ENCODE measurements at regions not wholly inside any gene's neighbourhood (a gene's known extent, or its start where the extent isn't known, plus 50 kb on each side); places are given as distances from the start of the nearest gene placed in this dataset.

DNA sequence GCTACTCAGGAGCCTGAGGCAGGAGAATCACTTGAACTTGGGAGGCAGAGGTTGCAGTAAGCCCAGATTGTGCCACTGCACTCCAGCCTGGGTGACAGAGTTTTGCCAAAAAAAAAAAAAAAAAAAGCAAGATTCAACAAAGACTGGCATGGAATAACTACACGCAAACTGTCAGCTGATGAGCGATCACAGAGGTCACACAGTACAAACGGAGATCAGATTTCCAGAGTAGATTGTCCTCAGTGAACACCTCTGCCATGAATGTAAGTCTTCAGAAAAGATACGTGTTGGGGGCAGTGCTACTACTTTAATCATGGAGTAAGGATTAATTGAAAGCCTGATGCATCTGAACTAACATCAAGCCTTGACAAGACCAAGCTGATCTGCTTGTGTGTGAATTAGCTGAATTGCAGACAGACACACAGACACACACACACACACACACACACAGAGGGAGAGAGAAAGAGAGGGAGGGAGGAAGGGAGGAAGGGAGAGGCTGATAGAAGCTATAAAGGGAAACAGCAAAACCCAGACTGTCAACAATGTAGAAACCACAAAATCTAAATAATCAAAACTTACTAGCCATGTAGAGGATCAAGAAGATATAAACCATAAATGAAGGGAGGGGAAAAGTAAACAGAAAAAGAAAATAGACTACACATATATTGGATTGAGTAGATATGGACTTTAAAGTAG lies 222.9 kb upstream of the ZNF462 start:
- Histone ChIP-seq H3K9me2 (replicated peaks; ENCODE audit: low read length) (no peaks in the 10 kb centered on the region), H3K9ac (ENCODE audit: low read length) (no peak overlapping the region), H3K36me3 (ENCODE audit: low read depth, low read length) (no peaks in the 10 kb centered on the region), H2AFZ (ENCODE audit: low read length) (no peak overlapping the region), H3K4me2 (ENCODE audit: low read length) (no peak overlapping the region), H3K27me3 (ENCODE audit: low read length) (no peaks in the 10 kb centered on the region), H4K20me1 (ENCODE audit: low read length) (no peaks in the 10 kb centered on the region), H3K79me2 (ENCODE audit: low read length) (no peaks in the 10 kb centered on the region), H3K4me3 (ENCODE audit: low read length) (no peak overlapping the region), H3K4me1 (ENCODE audit: insufficient read depth, low read length) (peaks cover 13% of the 10 kb centered on the region), H3K9me3 (ENCODE audit: low read length) (no peaks in the 10 kb centered on the region), H3K27ac (ENCODE audit: low read length) (no peak overlapping the region), H3F3A (ENCODE audit: low read length, unreplicated experiment) (no peaks in the 10 kb centered on the region)
- TF ChIP-seq, protein P1, sequence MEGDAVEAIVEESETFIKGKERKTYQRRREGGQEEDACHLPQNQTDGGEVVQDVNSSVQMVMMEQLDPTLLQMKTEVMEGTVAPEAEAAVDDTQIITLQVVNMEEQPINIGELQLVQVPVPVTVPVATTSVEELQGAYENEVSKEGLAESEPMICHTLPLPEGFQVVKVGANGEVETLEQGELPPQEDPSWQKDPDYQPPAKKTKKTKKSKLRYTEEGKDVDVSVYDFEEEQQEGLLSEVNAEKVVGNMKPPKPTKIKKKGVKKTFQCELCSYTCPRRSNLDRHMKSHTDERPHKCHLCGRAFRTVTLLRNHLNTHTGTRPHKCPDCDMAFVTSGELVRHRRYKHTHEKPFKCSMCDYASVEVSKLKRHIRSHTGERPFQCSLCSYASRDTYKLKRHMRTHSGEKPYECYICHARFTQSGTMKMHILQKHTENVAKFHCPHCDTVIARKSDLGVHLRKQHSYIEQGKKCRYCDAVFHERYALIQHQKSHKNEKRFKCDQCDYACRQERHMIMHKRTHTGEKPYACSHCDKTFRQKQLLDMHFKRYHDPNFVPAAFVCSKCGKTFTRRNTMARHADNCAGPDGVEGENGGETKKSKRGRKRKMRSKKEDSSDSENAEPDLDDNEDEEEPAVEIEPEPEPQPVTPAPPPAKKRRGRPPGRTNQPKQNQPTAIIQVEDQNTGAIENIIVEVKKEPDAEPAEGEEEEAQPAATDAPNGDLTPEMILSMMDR (conservative IDR thresholded peaks at IDR 0.05; ENCODE audit: low read depth, low read length), result no peak
- no TSS peak for BruUV-seq (replicated peaks)
- DNase-seq (no peak), ATAC-seq (peak; percentile 33; the same call in 1 of the 2 replicates)
- ChIA-PET POLR2A (ENCODE audit: unreplicated experiment) (no interaction called here), CTCF (no interaction called here)
- intact Hi-C loops (cut with micrococcal nuclease), result loop anchor here (10.0 kb wide), 1 partner anchor 215 kb away; no protein-coding TSS in a partner anchor

DNA sequence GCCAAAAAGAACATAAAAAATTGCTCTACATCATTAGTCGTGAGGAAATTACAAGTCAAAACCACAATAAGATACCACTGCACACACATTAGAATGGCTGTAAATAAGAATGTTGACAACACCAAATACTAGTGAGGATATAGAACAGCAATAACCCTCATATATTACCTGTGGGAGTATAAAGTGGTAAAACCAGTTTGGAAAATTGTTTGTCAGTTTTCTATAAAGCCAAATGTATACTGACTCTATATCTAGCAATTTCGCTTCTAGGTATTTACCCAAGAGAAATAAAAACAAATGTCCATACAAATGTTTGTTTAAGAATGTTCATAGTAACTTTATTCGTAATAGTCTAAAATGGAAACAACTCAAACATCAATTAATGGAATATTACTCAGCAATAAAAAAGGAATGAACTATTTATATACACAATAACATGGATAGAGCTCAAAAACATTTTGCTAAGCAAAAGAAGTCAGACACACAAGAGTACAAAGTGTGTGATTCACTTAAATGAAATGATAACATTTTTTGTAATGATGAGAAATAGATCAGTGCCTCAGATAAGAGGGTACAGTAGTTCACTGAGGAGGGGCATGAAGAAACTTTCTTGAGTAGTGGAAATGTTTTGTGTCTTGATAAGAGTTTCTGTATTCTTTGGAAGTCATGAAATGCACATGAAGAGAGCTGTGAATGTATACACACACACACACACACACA lies 219.6 kb upstream of the ZNF462 start:
- DNase-seq (peak; percentile 69), ATAC-seq (peak; percentile 45; the same call in 1 of the 2 replicates)
- Histone ChIP-seq H3K27ac (ENCODE audit: low read length) (peak overlapping the region; percentile 46), H3K79me2 (ENCODE audit: low read length) (no peaks in the 10 kb centered on the region), H3K36me3 (ENCODE audit: low read depth, low read length) (no peaks in the 10 kb centered on the region), H3K9me2 (replicated peaks; ENCODE audit: low read length) (no peaks in the 10 kb centered on the region), H2AFZ (ENCODE audit: low read length) (no peak overlapping the region), H3K4me3 (ENCODE audit: low read length) (no peak overlapping the region), H3K4me1 (ENCODE audit: insufficient read depth, low read length) (peaks cover 13% of the 10 kb centered on the region), H3K9ac (ENCODE audit: low read length) (no peak overlapping the region), H3K9me3 (ENCODE audit: low read length) (no peaks in the 10 kb centered on the region), H3F3A (ENCODE audit: low read length, unreplicated experiment) (no peaks in the 10 kb centered on the region), H4K20me1 (ENCODE audit: low read length) (no peaks in the 10 kb centered on the region), H3K4me2 (ENCODE audit: low read length) (0 out of 2 replicates have a peak overlapping the region, but pooled peaks have one; percentile 8), H3K27me3 (ENCODE audit: low read length) (no peaks in the 10 kb centered on the region)
- POLR2A ChIA-PET (ENCODE audit: unreplicated experiment), result no interaction called here
- intact Hi-C loops (cut with micrococcal nuclease), result loop anchor here (10.0 kb wide), 1 partner anchor 219 kb away; no protein-coding TSS in a partner anchor
- TF ChIP-seq, protein P1 (conservative IDR thresholded peaks at IDR 0.05; ENCODE audit: low read depth, low read length), result no peak
- no peak for TF ChIP-seq EZH2phosphoT487 (IDR thresholded peaks at IDR 0.05; ENCODE audit: borderline replicate concordance, low read length)
- no peak for TF ChIP-seq EZH2 (IDR thresholded peaks at IDR 0.05; ENCODE audit: low read length, unreplicated experiment)
- CTCF ChIA-PET, result no interaction called here
- no TSS peak for BruUV-seq (replicated peaks)

DNA sequence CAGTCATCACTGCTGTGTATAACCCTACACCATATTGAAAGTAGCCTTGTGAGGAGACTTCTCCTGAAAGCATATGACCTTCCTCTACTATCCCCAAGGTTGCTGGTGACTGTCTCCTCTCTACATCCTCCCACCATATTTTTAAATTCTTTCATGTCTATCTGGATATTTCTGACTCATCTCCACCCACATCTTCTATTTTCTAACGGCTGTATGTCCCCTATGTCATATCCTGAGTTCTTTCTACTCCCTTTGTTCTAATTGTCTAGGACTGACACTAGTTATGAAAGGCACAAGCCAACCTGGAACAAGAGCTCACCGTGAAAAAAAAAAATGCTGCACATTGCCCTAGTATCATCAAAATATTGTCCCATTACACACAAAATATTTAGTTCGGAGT lies 218.3 kb upstream of the ZNF462 start:
- ATAC-seq (no peak), DNase-seq (no peak)
- H3K9me3 ChIP-seq (ENCODE audit: low read length), result no peaks in the 10 kb centered on the region
- intact Hi-C loops (cut with micrococcal nuclease), result loop anchor here (5.0 to 10.0 kb wide), 2 partner anchors 220 to 528 kb away; no protein-coding TSS in a partner anchor
- no peak for TF ChIP-seq EZH2phosphoT487 (IDR thresholded peaks at IDR 0.05; ENCODE audit: borderline replicate concordance, low read length)
- TF ChIP-seq EZH2 (IDR thresholded peaks at IDR 0.05; ENCODE audit: low read length, unreplicated experiment), result no peak
- TF ChIP-seq, protein P1 (conservative IDR thresholded peaks at IDR 0.05; ENCODE audit: low read depth, low read length), result no peak
- H3K4me3 ChIP-seq (ENCODE audit: low read length), result no peak overlapping the region
- no peak overlapping the region for H3K27ac ChIP-seq (ENCODE audit: low read length)
- CTCF ChIA-PET, result no interaction called here
- POLR2A ChIA-PET (ENCODE audit: unreplicated experiment), result no interaction called here
- H3K27me3 ChIP-seq (ENCODE audit: low read length), result no peaks in the 10 kb centered on the region
- no peak overlapping the region for H3K9ac ChIP-seq (ENCODE audit: low read length)
- BruUV-seq (replicated peaks), result no TSS peak
- no peaks in the 10 kb centered on the region for H3K9me2 ChIP-seq (replicated peaks; ENCODE audit: low read length)
- no peaks in the 10 kb centered on the region for H3K36me3 ChIP-seq (ENCODE audit: low read depth, low read length)
- no peaks in the 10 kb centered on the region for H3K79me2 ChIP-seq (ENCODE audit: low read length)
- no peaks in the 10 kb centered on the region for H4K20me1 ChIP-seq (ENCODE audit: low read length)
- H3F3A ChIP-seq (ENCODE audit: low read length, unreplicated experiment), result no peaks in the 10 kb centered on the region
- no peak overlapping the region for H3K4me2 ChIP-seq (ENCODE audit: low read length)
- H2AFZ ChIP-seq (ENCODE audit: low read length), result no peak overlapping the region
- peaks cover 13% of the 10 kb centered on the region for H3K4me1 ChIP-seq (ENCODE audit: insufficient read depth, low read length)
